GM12891 (cell line): ENCODE measurements at regions not wholly inside any gene's neighbourhood (a gene's known extent, or its start where the extent isn't known, plus 50 kb on each side); places are given as distances from the start of the nearest gene placed in this dataset.
A peak's percentile ranks its signal among the peaks of the same experiment; 100 is the strongest.
"Not testable (repeated sequence)": the region's sequence is repeated elsewhere in the genome, so short reads cannot be mapped to it uniquely, and the experiment has no call there.

ENCODE experiments used
- DNase-seq: peaks from one replicate; pipeline ENCODE4 v3.0.0; 2011; ENCODE audit warnings: low spot score; ENCODE audit not compliant: insufficient read length
- FAIRE-seq: peaks from 2 replicates; lab custom pipeline; 2011; peaks lifted over from hg19 to GRCh38; lab: Jason Lieb, UNC
- PAX5 ChIP-seq: IDR thresholded peaks from 2 replicates; pipeline ENCODE4 v1.6.1; 2011; ENCODE audit warnings: low read length, moderate library complexity, mild to moderate bottlenecking; ENCODE audit not compliant: insufficient read depth, severe bottlenecking
- POLR2A ChIP-seq: IDR thresholded peaks from 2 replicates; pipeline ENCODE4 v1.6.1; 2011; ENCODE audit warnings: low read depth, low read length, control low read depth
- POLR2AphosphoS5 ChIP-seq: IDR thresholded peaks from 2 replicates; pipeline ENCODE4 v1.6.1; 2011; ENCODE audit warnings: low read depth, low read length, control low read depth
- POU2F2 ChIP-seq: IDR thresholded peaks from 2 replicates; pipeline ENCODE4 v1.6.1; 2011; ENCODE audit warnings: low read depth, mild to moderate bottlenecking, control low read depth, low read length, moderate library complexity
- SPI1 ChIP-seq: IDR thresholded peaks from 2 replicates; pipeline ENCODE4 v1.6.1; 2011; ENCODE audit warnings: low read depth, low read length, control low read depth
- TAF1 ChIP-seq: IDR thresholded peaks from 2 replicates; pipeline ENCODE4 v1.6.1; 2011; ENCODE audit warnings: low read depth, low read length, control low read depth

DNA sequence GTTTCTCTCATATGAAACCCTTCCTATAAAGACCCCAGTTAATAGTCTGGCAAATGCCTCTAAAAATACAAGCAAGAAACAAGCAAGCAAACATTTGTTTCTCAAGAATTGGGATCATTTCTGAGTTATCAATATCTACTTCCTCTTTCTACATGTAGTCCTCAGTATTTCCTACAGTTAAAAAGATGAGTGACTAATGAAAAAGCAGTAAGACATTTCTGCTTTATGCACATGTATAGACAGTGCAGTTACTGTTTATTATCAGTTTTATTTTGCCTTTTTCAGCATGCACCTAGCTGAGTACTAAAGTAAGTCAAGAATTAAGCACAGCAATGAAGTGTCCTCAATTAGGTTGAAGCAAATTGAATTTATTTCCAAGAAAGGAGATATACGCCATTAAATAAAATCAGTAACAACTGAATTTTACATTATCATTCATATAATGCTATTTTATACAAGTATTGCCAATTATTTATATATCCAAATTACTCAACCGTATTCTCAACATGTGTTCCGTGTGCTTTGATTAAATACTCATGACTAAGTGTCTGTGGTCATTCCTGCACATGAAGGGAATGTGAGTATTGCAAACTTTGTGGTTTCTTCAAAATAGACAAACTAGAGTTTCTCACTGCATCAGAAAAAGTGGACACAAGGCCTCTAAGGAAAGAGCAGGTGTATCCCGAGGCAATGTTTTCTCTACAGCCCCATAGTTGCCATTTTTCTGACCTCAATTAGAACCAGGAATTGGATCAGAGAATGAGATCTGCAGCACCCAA, 159.3 kb upstream of the MARCKS start:
- FAIRE-seq: peak; percentile 48

DNA sequence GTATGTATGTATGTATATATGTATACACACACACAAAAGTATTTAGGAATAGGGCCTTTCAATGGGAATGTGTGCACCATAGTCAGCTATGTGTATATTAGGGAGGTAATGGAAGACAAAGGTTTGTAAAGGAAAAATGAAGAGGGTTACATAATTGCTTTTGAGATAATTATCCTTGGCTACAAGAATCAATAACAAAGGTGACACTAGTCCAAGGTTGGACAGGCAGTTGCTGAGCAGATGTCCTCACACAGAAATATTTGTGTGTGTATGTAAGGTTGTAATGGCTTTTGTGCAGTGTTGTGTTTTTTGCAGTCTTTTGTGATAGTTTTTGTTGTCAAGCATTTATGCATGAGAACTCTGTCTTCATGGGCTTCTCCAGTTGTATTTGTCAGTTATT, 157.9 kb upstream of the MARCKS start:
- TF ChIP-seq POLR2AphosphoS5 (no peak), PAX5 (no peak), TAF1 (no peak), POU2F2 (no peak), SPI1 (no peak), POLR2A (no peak)
- FAIRE-seq: no peak
- DNase-seq: no peak

More for the DNA sequence above, 159.3 kb upstream of the MARCKS start:
- DNase-seq: no peak
- TF ChIP-seq PAX5 (no peak), SPI1 (peak; percentile 35; the same call in 1 of the 2 replicates)

DNA sequence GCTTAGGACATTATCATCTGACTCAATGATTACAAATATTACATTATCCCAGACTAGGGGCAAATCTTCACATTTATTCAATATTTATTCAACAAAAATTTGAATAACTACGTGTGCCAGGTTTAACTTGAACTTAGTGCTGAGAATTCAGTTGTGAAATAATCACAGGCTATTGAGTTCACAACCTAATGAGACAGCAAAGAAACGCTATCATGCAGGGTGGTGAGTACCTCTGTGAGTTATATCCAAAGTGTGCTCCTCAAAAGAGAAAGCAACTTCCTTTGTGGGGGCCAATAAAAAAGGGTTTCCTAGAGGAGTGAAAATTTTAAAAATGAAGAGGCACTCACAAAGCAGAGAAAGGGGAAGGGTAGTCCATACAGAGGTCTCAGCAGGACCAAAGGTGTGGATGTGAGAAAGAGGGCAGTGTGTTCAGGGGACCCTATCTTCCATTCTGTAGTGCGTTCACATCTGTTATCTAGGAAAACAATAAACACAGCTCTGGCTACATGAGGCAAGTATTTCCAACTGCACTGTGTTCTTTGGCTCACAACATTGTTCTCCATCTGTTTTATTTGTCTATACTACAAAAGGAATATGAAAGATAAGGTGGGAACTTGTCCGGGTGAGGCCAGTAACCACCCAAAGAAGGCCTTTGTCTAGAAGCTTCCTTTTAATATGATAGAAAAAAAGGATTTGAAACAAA, 155.4 kb upstream of the MARCKS start:
- no peak for TF ChIP-seq POU2F2
- no peak for TF ChIP-seq PAX5
- no peak for TF ChIP-seq SPI1
- no peak for TF ChIP-seq POLR2A
- no peak for TF ChIP-seq TAF1
- FAIRE-seq (no peak), DNase-seq (no peak)

DNA sequence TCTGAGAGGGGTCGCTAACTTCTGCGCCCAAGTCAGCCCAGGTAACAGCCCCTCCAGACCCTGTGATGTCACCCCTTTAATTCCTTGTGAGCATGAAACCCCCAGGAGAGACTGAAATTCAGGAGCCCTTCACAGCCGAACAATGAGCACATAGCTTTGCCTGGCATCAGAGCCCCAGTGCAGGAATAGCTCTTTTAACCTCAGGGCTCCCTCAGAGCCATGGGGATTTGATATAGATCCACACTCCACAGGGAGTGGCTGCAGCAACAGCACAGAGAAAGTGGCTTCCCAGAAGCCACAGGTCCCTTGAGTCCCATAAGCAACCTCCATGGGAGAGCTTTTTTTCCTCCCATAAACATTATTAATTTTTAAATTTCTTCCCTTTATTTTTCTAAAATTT, 150.0 kb upstream of the MARCKS start:
- no peak for FAIRE-seq

DNA sequence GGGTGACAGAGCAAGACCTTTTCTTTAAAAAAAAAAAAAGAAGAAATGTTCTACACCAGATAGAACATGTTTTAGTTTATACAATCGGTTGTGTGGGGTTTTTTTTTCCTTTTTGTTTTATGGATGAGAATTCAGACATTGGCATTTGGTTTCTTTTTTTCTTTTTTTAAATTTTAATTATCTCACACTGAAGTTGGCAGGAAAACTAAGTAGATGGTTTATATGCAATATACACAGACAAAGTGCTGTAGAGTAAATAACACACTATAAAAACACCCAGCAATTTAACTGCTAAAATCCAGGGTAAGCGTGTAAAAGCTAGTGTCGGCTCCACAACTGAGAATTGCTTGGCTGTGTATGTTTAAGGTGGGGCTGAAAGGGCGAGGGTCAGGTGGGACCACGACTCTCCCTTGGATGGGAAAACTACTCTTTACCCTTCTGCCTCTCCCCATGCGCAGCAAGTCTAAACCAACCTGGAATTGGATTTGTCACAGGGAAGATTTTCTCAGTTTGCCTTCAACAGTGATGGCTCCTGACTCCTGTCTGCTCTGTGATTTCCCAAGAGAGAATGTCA, 147.1 kb upstream of the MARCKS start:
- FAIRE-seq (no peak), DNase-seq (no peak)
- no peak for TF ChIP-seq PAX5
- TF ChIP-seq POU2F2: no peak
- TF ChIP-seq TAF1: no peak
- no peak for TF ChIP-seq SPI1
- TF ChIP-seq POLR2A: no peak
- TF ChIP-seq POLR2AphosphoS5: no peak

More for the DNA sequence above, 150.0 kb upstream of the MARCKS start:
- no peak for TF ChIP-seq PAX5
- no peak for TF ChIP-seq POLR2AphosphoS5
- no peak for DNase-seq

DNA sequence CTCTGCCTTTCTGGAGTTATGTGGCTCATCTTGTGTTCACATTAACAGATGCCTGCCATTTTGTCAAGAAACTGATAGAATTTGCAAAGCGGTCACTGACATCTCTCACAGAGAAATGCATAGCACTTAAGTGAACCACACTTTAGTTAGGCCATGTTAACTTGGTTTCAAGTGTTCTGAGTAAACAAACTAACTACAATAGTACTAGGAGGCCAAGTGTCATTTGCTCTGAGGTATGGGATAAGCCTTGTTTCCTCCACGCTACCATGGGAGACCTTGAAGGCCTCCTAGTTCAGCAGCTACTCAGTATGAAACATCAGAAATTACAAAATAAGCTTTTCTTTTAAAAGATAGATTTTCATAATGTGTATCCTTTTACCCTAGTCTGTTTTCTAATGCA, 143.5 kb upstream of the MARCKS start:
- FAIRE-seq (no peak), DNase-seq (no peak)
- TF ChIP-seq PAX5: no peak
- no peak for TF ChIP-seq POU2F2
- TF ChIP-seq POLR2A: no peak
- TF ChIP-seq SPI1: no peak
- no peak for TF ChIP-seq TAF1
- no peak for TF ChIP-seq POLR2AphosphoS5

DNA sequence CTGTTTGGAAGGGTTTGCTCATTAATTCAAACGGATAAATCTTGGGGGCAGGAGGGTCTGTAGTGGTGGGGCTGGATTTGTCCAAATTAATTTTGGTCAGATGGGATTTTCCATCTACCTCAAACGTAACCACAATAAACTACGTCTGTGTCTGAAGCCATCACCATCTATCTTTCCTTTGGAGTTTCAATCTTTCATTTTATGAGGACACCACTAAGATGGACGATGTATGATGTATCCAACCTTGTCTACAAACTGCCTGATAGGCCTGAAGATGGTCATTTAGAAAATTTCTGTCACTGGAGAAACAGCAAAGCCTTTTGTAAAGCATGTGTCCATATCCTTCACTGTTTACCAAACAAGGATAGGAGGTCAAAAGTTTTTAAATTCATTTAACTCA, 138.6 kb upstream of the MARCKS start:
- FAIRE-seq (no peak), DNase-seq (no peak)
- TF ChIP-seq POU2F2: no peak
- TF ChIP-seq SPI1: no peak
- TF ChIP-seq TAF1: no peak
- no peak for TF ChIP-seq POLR2AphosphoS5
- TF ChIP-seq PAX5: no peak
- no peak for TF ChIP-seq POLR2A

DNA sequence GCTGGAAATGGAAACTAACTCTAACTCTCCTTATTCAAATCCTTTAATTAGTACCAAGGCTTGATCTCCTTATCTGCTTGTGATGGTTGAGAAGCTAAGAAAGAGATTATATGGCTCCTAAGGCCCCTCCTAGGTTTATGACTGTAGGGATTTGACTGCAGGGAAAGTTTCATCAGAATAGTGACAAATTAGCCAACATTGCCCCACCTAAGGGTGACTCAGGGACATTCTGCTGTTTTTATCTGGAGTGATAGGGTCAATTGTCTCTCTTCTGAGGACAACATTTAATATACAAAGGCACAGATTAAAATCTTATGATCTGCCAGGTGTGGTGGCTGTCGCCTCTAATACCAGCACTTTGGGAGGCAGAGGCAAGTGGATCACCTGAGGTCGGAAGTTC, 138.1 kb upstream of the MARCKS start:
- FAIRE-seq (no peak), DNase-seq (no peak)
- TF ChIP-seq SPI1 (no peak), POLR2A (no peak), POLR2AphosphoS5 (no peak), PAX5 (no peak), POU2F2 (no peak), TAF1 (no peak)

DNA sequence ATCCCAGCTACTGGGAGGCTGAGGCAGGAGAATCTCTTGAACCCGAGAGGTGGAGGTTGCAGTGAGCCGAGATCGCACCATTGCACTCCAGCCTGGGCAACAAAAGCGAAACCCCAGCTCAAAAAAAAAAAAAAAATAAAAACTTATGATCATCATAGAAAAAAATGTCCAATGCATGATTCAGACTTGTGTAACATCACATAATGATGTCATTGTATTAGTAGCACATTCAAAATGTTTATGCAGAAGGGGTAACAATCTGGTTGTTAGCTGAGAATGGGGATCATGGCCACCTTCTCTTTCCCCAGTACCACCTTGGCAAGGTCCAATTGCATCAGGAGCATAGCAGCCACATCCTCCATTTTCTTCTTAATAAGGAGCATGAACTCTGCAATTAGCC, 137.6 kb upstream of the MARCKS start:
- TF ChIP-seq POLR2AphosphoS5: no peak
- TF ChIP-seq POLR2A: no peak
- TF ChIP-seq POU2F2: no peak
- TF ChIP-seq PAX5: no peak
- TF ChIP-seq TAF1: no peak
- no peak for FAIRE-seq
- no peak for DNase-seq

DNA sequence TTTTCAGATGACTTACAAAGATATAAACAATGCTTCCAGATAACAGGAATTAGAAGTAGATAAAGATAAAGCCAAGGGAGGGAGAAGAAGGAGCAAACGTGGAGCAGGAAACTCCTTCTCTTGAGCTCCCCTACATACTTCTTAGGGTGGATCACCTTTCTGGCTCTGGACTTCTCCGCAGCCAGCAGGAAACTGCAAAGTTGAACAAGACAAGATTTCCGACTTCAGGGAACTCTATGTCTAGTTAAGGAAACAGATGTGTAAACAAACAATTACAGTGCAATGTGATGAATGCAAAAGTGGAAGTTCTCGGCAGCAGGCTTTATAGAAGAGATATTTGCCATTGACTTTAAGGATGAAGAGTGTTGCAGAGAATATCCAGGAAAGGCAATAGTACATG, 134.0 kb upstream of the MARCKS start:
- no peak for DNase-seq
- no peak for TF ChIP-seq POLR2A
- no peak for TF ChIP-seq POU2F2
- no peak for TF ChIP-seq PAX5
- no peak for TF ChIP-seq SPI1
- no peak for TF ChIP-seq TAF1
- no peak for TF ChIP-seq POLR2AphosphoS5
- FAIRE-seq: no peak

DNA sequence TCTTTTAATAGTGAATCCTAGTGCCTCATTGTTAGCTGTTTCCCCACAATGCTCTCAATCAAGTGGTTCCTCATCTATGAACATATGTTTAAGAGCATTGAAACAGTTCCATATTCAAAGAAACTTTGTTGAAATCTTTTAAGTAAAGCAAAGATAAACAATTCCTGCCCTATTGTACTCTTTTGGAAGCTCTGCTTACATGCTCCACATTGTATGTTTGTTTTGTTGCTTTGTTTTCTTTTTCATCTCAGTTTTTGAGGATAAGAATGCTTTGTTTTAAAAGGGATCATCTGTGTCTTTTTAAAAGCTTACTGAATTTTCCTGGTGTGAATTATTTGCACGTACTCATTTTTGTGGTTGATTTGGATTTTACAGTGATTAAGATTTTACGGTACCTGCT, 132.2 kb upstream of the MARCKS start:
- FAIRE-seq, DNase-seq: not testable (repeated sequence)
